ENCODE measurements at regions not wholly inside any gene's neighbourhood (a gene's known extent, or its start where the extent isn't known, plus 50 kb on each side); places are given as distances from the start of the nearest gene placed in this dataset.

- no peak overlapping the region for H3K4me3 ChIP-seq (ENCODE audit: low read depth, low read length)
- no peak for DNase-seq (ENCODE audit: low read depth)
- TF ChIP-seq CTCF (conservative IDR thresholded peaks at IDR 0.05; ENCODE audit: low read depth, low read length), result no peak
These were observed 204.0 kb upstream of the NSMCE3 start for GRCh38 chr15:29473621-29474105.

DNA sequence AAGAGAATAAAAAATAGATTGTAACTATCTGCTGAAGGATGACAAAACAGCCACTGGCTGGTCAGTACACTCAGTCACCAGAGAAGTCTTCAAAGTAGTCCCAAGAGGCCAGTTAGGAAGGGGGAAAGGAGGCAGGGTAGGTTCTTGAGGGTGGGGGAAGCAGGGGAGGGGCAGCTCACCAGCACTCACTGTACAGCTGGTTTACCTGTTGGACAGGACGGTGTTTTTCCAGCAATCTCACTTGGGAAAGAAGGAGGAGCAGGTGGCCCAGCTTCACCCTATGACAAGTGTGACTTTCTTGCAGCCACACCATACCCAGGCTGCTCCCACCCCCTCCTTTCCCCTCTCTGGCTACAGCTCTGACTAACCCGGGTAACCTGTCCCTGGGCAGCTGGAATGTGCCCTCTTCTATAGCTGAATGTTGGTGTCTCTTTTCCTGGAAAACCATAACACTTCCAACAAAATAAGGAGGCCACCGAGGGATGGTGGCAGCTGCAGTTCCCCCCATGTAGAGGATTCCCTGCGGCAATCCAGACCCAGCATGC, 203.4 kb upstream of the NSMCE3 start:
- H3K4me3 ChIP-seq (ENCODE audit: low read depth, low read length), result no peak overlapping the region
- TF ChIP-seq CTCF (conservative IDR thresholded peaks at IDR 0.05; ENCODE audit: low read depth, low read length), result no peak
- DNase-seq (ENCODE audit: low read depth), result no peak

- TF ChIP-seq CTCF (conservative IDR thresholded peaks at IDR 0.05; ENCODE audit: low read depth, low read length), result no peak
- DNase-seq (ENCODE audit: low read depth), result no peak
- H3K4me3 ChIP-seq (ENCODE audit: low read depth, low read length), result no peak overlapping the region
These were observed 202.1 kb upstream of the NSMCE3 start for GRCh38 chr15:29471757-29472156.

GRCh38 chr15:29471306-29471705, 201.7 kb upstream of the NSMCE3 start:
- DNase-seq (ENCODE audit: low read depth), result no peak
- TF ChIP-seq CTCF (conservative IDR thresholded peaks at IDR 0.05; ENCODE audit: low read depth, low read length), result no peak
- no peak overlapping the region for H3K4me3 ChIP-seq (ENCODE audit: low read depth, low read length)

DNA sequence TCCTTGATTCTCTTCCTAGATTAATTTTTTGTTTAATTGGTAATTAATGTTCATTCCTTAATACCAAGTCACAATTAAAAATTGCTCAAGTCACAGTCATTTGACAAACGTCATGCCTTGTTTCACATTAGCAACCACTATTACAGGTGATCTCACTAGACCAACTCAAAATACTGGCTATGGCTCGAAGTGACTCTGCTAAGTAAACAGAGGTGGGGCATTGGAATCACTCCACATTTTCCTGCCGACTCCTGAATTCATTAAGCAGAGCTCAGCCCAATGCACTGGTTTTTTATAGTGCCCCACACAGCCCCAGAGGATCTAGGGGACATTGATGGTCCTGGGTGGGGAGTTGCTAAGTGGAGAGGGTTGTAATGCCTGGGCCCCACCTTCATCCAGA, 201.2 kb upstream of the NSMCE3 start:
- no peak for DNase-seq (ENCODE audit: low read depth)
- no peak overlapping the region for H3K4me3 ChIP-seq (ENCODE audit: low read depth, low read length)
- no peak for TF ChIP-seq CTCF (conservative IDR thresholded peaks at IDR 0.05; ENCODE audit: low read depth, low read length)

- no peak for TF ChIP-seq CTCF (conservative IDR thresholded peaks at IDR 0.05; ENCODE audit: low read depth, low read length)
These were observed 200.7 kb upstream of the NSMCE3 start for GRCh38 chr15:29470311-29470710.

DNA sequence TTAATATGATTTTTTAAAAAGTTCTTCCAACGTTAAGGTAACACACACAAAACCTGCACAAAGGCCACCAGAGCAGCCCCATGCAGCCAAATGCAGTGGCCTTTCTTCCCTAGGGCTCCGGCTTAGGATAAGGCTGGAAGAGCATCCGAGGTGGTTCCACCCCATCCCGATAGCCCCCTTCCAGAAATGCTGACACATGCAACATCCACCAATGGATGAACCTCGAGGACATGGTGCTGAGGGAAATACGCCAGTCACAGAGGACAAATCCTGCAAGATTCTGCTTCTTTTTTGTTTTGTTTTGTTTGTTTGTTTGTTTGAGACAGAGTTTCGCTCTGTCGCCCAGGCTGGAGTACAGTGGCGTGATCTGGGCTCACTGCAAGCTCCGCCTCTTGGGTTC, 199.3 kb upstream of the NSMCE3 start:
- no peak overlapping the region for H3K4me3 ChIP-seq (ENCODE audit: low read depth, low read length)
- no peak for TF ChIP-seq CTCF (conservative IDR thresholded peaks at IDR 0.05; ENCODE audit: low read depth, low read length)
- DNase-seq (ENCODE audit: low read depth), result no peak

More at GRCh38 chr15:29470311-29470710, 200.7 kb upstream of the NSMCE3 start:
- no peak for DNase-seq (ENCODE audit: low read depth)
- no peak overlapping the region for H3K4me3 ChIP-seq (ENCODE audit: low read depth, low read length)
